Activated CD8-positive, alpha-beta T cell treated with anti-CD3 and anti-CD28 coated beads for 36 hours (primary cell): ENCODE measurements at regions not wholly inside any gene's neighbourhood (a gene's known extent, or its start where the extent isn't known, plus 50 kb on each side); places are given as distances from the start of the nearest gene placed in this dataset.

ENCODE experiments used
- ATAC-seq: fragments of 200-7000 bp; cut with Tn5 transposase; one replicate; pipeline ENCODE4 v1.10.0; 2021; ENCODE audit warnings: mild to moderate bottlenecking, moderate library complexity
- CTCF ChIA-PET: fragments of 350-600 bp; sonication (Branson Sonifier 250); formaldehyde crosslinking; loops from one replicate; lab custom pipeline; 2021; ENCODE audit warnings: antibody characterized with exemption; lab: Charles Lee
- POLR2A ChIA-PET: fragments of 350-600 bp; sonication (Branson Sonifier 250); formaldehyde crosslinking; loops from one replicate; lab custom pipeline; 2021; ENCODE audit warnings: antibody characterized with exemption; lab: Charles Lee
- DNase-seq: peaks from one replicate; pipeline ENCODE4 v3.0.0-alpha.2; 2020
- H3K27ac Mint-ChIP-seq: one replicate; pipeline ENCODE4 v1.8.0; 2021; ENCODE audit warnings: mild to moderate bottlenecking, mixed read lengths
- H3K27me3 Mint-ChIP-seq: one replicate; pipeline ENCODE4 v1.8.0; 2021; ENCODE audit warnings: mixed read lengths
- H3K36me3 Mint-ChIP-seq: one replicate; pipeline ENCODE4 v1.8.0; 2021; ENCODE audit warnings: low read depth, mixed read lengths
- H3K4me1 Mint-ChIP-seq: one replicate; pipeline ENCODE4 v1.8.0; 2021; ENCODE audit warnings: low read depth, mixed read lengths
- H3K4me3 Mint-ChIP-seq: one replicate; pipeline ENCODE4 v1.8.0; 2021; ENCODE audit warnings: mild to moderate bottlenecking, moderate library complexity, mixed read lengths
- H3K9me3 Mint-ChIP-seq: one replicate; pipeline ENCODE4 v1.8.0; 2021; ENCODE audit warnings: mixed read lengths
- CTCF ChIP-seq: fragments of 200-600 bp; IDR thresholded peaks from one replicate; pipeline ENCODE4 v1.8.0; 2022; ENCODE audit warnings: antibody characterized with exemption, mild to moderate bottlenecking
- intact Hi-C: fragments of 100-400 bp; cut with micrococcal nuclease; formaldehyde crosslinking; loops from one replicate; pipeline ENCODE4 v1.10.0; 2022

- no peak for DNase-seq
- no peak for TF ChIP-seq CTCF
- ChIA-PET CTCF (no interaction called here), POLR2A (no interaction called here)
- no peak for ATAC-seq
- Mint-ChIP-seq H3K27ac (no peak overlapping the region), H3K9me3 (no peaks in the 10 kb centered on the region), H3K4me1 (no peaks in the 10 kb centered on the region), H3K36me3 (no peaks in the 10 kb centered on the region), H3K4me3 (no peak overlapping the region), H3K27me3 (peaks cover 1% of the 10 kb centered on the region)
- intact Hi-C loops, result no loop called here
These were observed 367.2 kb downstream of the ZNF536 start for GRCh38 chr19:30739394-30739793.

DNA sequence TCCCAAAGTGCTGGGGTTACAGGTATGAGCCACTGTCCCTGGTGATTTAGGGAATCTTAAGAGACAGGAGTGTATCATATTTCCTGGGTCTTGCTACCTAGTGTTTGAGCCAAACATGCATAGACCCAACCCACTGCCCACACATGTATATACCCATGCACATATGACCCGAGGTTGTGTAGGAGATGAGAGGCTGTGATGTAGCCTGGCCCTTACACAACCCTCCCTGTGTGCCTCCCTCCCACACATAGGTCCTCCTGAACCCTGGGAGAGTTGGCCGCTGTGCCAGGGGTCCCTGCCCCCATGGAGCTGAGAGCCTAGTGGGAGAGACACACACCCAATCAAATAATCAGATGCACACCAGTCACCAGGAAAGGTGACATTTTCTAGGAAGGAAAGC, 365.9 kb downstream of the ZNF536 start:
- POLR2A ChIA-PET, result no interaction called here
- no peak for TF ChIP-seq CTCF
- ATAC-seq, result no peak

GRCh38 chr19:30734669-30735068, 362.5 kb downstream of the ZNF536 start:
- Mint-ChIP-seq H3K27ac (no peak overlapping the region), H3K36me3 (no peaks in the 10 kb centered on the region), H3K9me3 (no peaks in the 10 kb centered on the region), H3K4me3 (no peak overlapping the region), H3K4me1 (no peaks in the 10 kb centered on the region), H3K27me3 (no peaks in the 10 kb centered on the region)
- ChIA-PET CTCF (no interaction called here), POLR2A (no interaction called here)
- DNase-seq (no peak), ATAC-seq (no peak)
- intact Hi-C loops, result no loop called here
- TF ChIP-seq CTCF, result no peak

More for the DNA sequence above, 365.9 kb downstream of the ZNF536 start:
- CTCF ChIA-PET, result no interaction called here
- no peak overlapping the region for H3K27ac Mint-ChIP-seq
- H3K27me3 Mint-ChIP-seq, result peaks cover 1% of the 10 kb centered on the region
- no peaks in the 10 kb centered on the region for H3K4me1 Mint-ChIP-seq
- DNase-seq, result no peak
- no peaks in the 10 kb centered on the region for H3K9me3 Mint-ChIP-seq
- H3K4me3 Mint-ChIP-seq, result no peak overlapping the region
- intact Hi-C loops, result no loop called here
- H3K36me3 Mint-ChIP-seq, result no peaks in the 10 kb centered on the region

- no peaks in the 10 kb centered on the region for H3K9me3 Mint-ChIP-seq
- H3K27me3 Mint-ChIP-seq, result no peaks in the 10 kb centered on the region
- H3K4me3 Mint-ChIP-seq, result no peak overlapping the region
- ATAC-seq (no peak), DNase-seq (no peak)
- H3K36me3 Mint-ChIP-seq, result no peaks in the 10 kb centered on the region
- no peaks in the 10 kb centered on the region for H3K4me1 Mint-ChIP-seq
- no peak overlapping the region for H3K27ac Mint-ChIP-seq
- ChIA-PET CTCF (no interaction called here), POLR2A (no interaction called here)
- intact Hi-C loops, result no loop called here
- TF ChIP-seq CTCF, result no peak
These were observed 361.8 kb downstream of the ZNF536 start for GRCh38 chr19:30733826-30734550.

DNA sequence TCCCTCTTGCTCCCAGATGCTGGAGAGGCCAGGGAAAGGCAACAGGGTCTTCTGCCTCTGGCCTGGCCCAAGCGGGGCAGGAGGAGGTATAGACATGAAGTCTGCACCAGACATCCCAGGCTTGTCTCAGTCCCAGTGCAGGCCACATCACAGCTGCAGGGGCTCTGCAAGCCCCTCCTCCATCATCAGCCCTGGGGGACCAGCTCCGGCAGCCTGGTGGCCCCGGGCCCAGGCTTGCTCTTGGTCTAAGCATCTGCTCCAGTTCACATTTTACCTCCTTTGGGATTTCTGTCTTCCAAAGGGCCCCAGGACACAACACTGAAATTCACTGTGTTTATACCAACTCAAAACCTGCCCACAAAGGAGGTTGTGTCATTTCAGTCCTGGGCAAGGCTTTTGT, 359.4 kb downstream of the ZNF536 start:
- no peaks in the 10 kb centered on the region for H3K9me3 Mint-ChIP-seq
- CTCF ChIA-PET, result no interaction called here
- H3K36me3 Mint-ChIP-seq, result no peaks in the 10 kb centered on the region
- no peak for TF ChIP-seq CTCF
- H3K4me1 Mint-ChIP-seq, result no peaks in the 10 kb centered on the region
- no peak for DNase-seq
- H3K4me3 Mint-ChIP-seq, result no peak overlapping the region
- ATAC-seq, result no peak
- no peaks in the 10 kb centered on the region for H3K27me3 Mint-ChIP-seq
- no peak overlapping the region for H3K27ac Mint-ChIP-seq
- POLR2A ChIA-PET, result no interaction called here
- intact Hi-C loops, result no loop called here
